ENCODE measurements at regions not wholly inside any gene's neighbourhood (a gene's known extent, or its start where the extent isn't known, plus 50 kb on each side); places are given as distances from the start of the nearest gene placed in this dataset.

GRCh38 chr4:116015062-116015461 lies 901.6 kb upstream of the NDST4 start:
- TF ChIP-seq CTCF (conservative IDR thresholded peaks at IDR 0.05 in 1 of 2, IDR thresholded peaks at IDR 0.05 in 1 of 2; ENCODE audit: low read depth in 1 of 2, low read length in 2 of 2), result no peak
- no peak for TF ChIP-seq EZH2 (IDR thresholded peaks at IDR 0.05; ENCODE audit: low read length, missing control alignments)
